Lower lobe of right lung (tissue), 2 donors: ENCODE measurements at regions not wholly inside any gene's neighbourhood (a gene's known extent, or its start where the extent isn't known, plus 50 kb on each side); places are given as distances from the start of the nearest gene placed in this dataset.

Experiments used
- ATAC-seq, 2 donors: fragments of 200-7000 bp; cut with Tn5 transposase; one replicate each; pipeline ENCODE4 v1.9.1; 2020 to 2022; ENCODE audit warnings: mild to moderate bottlenecking in 2 of 2, moderate library complexity in 2 of 2
- DNase-seq: peaks from one replicate; pipeline ENCODE4 v3.0.0-alpha.2; 2020
- H3K27ac ChIP-seq: fragments of 200-600 bp; one replicate; pipeline ENCODE4 v1.8.0; 2022
- H3K27me3 ChIP-seq: fragments of 200-600 bp; one replicate; pipeline ENCODE4 v1.8.0; 2022; ENCODE audit warnings: low read depth
- H3K36me3 ChIP-seq: fragments of 200-600 bp; one replicate; pipeline ENCODE4 v1.8.0; 2022; ENCODE audit warnings: mild to moderate bottlenecking
- H3K4me1 ChIP-seq: fragments of 200-600 bp; one replicate; pipeline ENCODE4 v1.8.0; 2022
- H3K4me3 ChIP-seq: fragments of 200-600 bp; one replicate; pipeline ENCODE4 v1.8.0; 2022; ENCODE audit warnings: mild to moderate bottlenecking
- H3K9me3 ChIP-seq: fragments of 200-600 bp; one replicate; pipeline ENCODE4 v1.8.0; 2022
- CTCF ChIP-seq: fragments of 200-600 bp; IDR thresholded peaks from one replicate; pipeline ENCODE4 v1.8.0; 2022; ENCODE audit warnings: antibody characterized with exemption, mild to moderate bottlenecking
- intact Hi-C: fragments of 100-400 bp; cut with DNase I; formaldehyde crosslinking; loops from one replicate; pipeline ENCODE4 v1.11.0; 2022
- donor health status: DM: no; HTN: yes; CAD: no; lungs with severe emphysema.

DNA sequence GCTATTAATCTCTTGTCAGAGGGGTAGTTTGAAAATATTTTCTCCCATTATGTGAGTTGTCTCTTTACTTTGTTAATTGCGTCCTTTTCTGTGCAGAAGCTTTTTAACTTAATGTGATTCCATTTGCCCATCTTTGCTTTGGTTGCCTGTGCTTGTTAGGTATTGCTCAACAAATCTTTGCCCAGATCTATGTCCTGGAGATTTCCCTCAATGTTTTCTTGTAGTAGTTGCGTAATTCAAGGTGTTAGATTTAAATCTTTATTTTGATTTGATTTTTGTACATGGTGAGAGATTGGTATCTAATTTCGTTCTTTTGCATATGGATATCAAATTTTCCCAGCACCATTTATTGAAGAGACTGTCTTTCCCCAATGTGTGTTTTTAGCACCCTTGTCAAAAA is 567.2 kb downstream of the DNAJB9 start:
- H3K9me3 ChIP-seq = peaks cover 18% of the 10 kb centered on the region
- H3K4me3 ChIP-seq = no peak overlapping the region
- no peaks in the 10 kb centered on the region for H3K4me1 ChIP-seq
- H3K27ac ChIP-seq = no peak overlapping the region
- no peak for DNase-seq
- TF ChIP-seq CTCF = no peak
- no peaks in the 10 kb centered on the region for H3K36me3 ChIP-seq
- no peaks in the 10 kb centered on the region for H3K27me3 ChIP-seq
- ATAC-seq = no peak
- intact Hi-C loops = no loop called here

- H3K27me3 ChIP-seq = no peaks in the 10 kb centered on the region
- DNase-seq = no peak
- no peak for ATAC-seq
- intact Hi-C loops = no loop called here
- H3K27ac ChIP-seq = no peak overlapping the region
- H3K36me3 ChIP-seq = no peaks in the 10 kb centered on the region
- no peak for TF ChIP-seq CTCF
- no peaks in the 10 kb centered on the region for H3K4me1 ChIP-seq
- no peak overlapping the region for H3K4me3 ChIP-seq
- H3K9me3 ChIP-seq = no peaks in the 10 kb centered on the region
These were observed 585.1 kb downstream of the DNAJB9 start for GRCh38 chr7:109154748-109155147.

DNA sequence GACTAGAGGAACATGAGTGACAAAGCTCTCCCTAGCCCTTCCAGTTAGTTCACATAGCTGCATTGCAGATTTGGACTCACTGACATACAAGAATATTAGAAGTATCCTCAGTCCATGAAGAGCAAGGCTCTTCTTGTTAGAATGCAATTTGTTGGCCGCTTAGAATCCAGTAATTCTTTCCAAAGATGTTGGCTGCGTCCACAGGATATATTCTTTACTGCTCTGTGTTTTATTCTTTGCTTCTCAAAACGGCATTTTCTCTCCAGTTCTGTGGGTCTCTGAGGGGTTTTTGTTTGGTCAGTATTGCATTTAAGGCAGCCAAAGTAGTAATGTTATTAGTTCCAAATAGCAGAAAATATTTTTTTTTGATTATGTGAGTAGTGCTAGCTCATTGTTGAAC is 588.6 kb downstream of the DNAJB9 start:
- intact Hi-C loops = no loop called here
- ATAC-seq = no peak
- Histone ChIP-seq H3K4me1 (no peaks in the 10 kb centered on the region), H3K9me3 (no peaks in the 10 kb centered on the region), H3K27ac (no peak overlapping the region), H3K36me3 (no peaks in the 10 kb centered on the region), H3K27me3 (no peaks in the 10 kb centered on the region), H3K4me3 (no peak overlapping the region)
- no peak for DNase-seq
- TF ChIP-seq CTCF = no peak

DNA sequence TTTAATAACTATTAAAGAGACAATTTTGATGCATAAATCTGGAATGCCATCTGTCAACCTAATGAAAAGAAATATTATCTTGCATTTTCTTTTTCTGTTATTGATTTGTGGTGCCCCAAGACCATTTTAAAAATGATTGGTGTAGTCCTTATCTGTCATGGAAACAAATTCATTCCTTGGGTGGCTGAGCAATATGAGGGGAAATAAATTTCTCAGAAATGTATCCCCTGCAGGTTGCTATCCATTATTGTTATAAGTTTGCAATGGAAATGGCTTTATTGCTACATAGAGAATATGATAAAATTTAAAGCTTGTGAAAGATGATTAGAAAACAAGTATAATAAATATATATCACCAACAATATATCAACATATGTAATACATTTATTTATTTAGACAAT is 607.0 kb downstream of the DNAJB9 start:
- intact Hi-C loops = no loop called here
- DNase-seq = no peak
- Histone ChIP-seq H3K4me1 (no peaks in the 10 kb centered on the region), H3K27ac (no peak overlapping the region), H3K36me3 (no peaks in the 10 kb centered on the region), H3K27me3 (no peaks in the 10 kb centered on the region), H3K4me3 (no peak overlapping the region), H3K9me3 (peaks cover 2% of the 10 kb centered on the region)
- no peak for ATAC-seq
- TF ChIP-seq CTCF = no peak

- ATAC-seq (no peak), DNase-seq (no peak)
- intact Hi-C loops = no loop called here
- H3K36me3 ChIP-seq = no peaks in the 10 kb centered on the region
- peaks cover 10% of the 10 kb centered on the region for H3K9me3 ChIP-seq
- no peak overlapping the region for H3K27ac ChIP-seq
- no peak overlapping the region for H3K4me3 ChIP-seq
- no peaks in the 10 kb centered on the region for H3K4me1 ChIP-seq
- TF ChIP-seq CTCF = no peak
- no peaks in the 10 kb centered on the region for H3K27me3 ChIP-seq
These were observed 608.7 kb downstream of the DNAJB9 start for GRCh38 chr7:109178342-109178741.

- Histone ChIP-seq H3K9me3 (peaks cover 10% of the 10 kb centered on the region), H3K27ac (no peak overlapping the region), H3K4me1 (no peaks in the 10 kb centered on the region), H3K4me3 (no peak overlapping the region), H3K27me3 (no peaks in the 10 kb centered on the region), H3K36me3 (no peaks in the 10 kb centered on the region)
- ATAC-seq = no peak
- intact Hi-C loops = no loop called here
- DNase-seq = no peak
- no peak for TF ChIP-seq CTCF
These were observed 609.9 kb downstream of the DNAJB9 start for GRCh38 chr7:109179601-109180000.
